Activated naive CD8-positive, alpha-beta T cell treated with anti-CD3 and anti-CD28 coated beads, Interleukin-2, amount 50 U/mL, for 24 hours (primary cell): ENCODE measurements at regions not wholly inside any gene's neighbourhood (a gene's known extent, or its start where the extent isn't known, plus 50 kb on each side); places are given as distances from the start of the nearest gene placed in this dataset.

ENCODE experiments used
- ATAC-seq: fragments of 150-1000 bp; cut with Tn5 transposase; one replicate; pipeline ENCODE4 v1.10.0; 2021
- DNase-seq: peaks from one replicate; pipeline ENCODE4 v3.0.0; 2021
- H3K27ac Mint-ChIP-seq: one replicate; pipeline ENCODE4 v1.8.0; 2021; ENCODE audit warnings: mild to moderate bottlenecking, mixed read lengths
- H3K27me3 Mint-ChIP-seq: one replicate; pipeline ENCODE4 v1.8.0; 2021; ENCODE audit warnings: mixed read lengths
- H3K36me3 Mint-ChIP-seq: one replicate; pipeline ENCODE4 v1.8.0; 2021; ENCODE audit warnings: low read depth, mixed read lengths
- H3K4me1 Mint-ChIP-seq: one replicate; pipeline ENCODE4 v1.8.0; 2021; ENCODE audit warnings: mixed read lengths
- H3K4me3 Mint-ChIP-seq: one replicate; pipeline ENCODE4 v1.8.0; 2021; ENCODE audit warnings: mild to moderate bottlenecking, moderate library complexity, mixed read lengths
- H3K9me3 Mint-ChIP-seq: one replicate; pipeline ENCODE4 v1.8.0; 2021; ENCODE audit warnings: mixed read lengths

DNA sequence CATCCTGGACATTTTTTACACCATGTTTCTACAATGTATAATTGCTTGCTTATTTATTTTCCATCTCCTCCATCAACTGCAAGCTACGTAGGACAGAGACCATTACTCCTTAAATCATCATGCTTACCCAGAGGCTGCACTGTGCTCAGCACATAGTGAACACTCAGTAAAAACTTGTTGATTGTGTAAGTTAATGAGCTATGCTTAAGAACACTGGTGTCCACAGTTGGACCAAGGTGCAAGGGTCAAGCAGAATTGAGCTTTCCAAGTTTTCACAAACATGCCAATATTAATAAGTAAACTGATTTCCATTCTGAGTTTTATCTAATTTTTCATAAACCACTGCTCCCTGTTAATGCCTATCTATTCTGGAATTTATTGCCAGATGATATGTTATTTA, 464.2 kb upstream of the TCF4 start:
- Mint-ChIP-seq H3K4me3 (no peak overlapping the region), H3K4me1 (no peaks in the 10 kb centered on the region)
- ATAC-seq, result no peak

DNA sequence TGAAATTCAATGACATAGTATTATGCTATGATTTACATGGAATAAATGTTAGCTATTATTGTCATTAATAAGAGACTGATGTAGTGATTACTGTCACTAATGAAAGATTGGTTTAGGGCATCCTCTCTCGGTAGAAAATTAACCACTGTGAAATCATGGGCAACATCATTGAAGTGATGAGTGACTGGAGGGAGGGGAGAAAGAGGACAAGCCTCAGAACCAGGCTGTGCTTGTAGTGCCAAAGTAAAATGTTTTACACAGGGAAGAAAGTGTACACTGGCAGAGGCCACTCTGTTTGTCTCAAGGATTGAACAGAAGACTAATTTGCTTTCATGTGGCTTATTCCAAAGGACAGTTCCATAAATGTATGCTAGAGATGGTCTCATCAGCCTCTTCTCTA, 456.2 kb upstream of the TCF4 start:
- no peaks in the 10 kb centered on the region for H3K27me3 Mint-ChIP-seq
- H3K9me3 Mint-ChIP-seq, result peaks cover 18% of the 10 kb centered on the region
- no peak overlapping the region for H3K4me3 Mint-ChIP-seq
- no peak overlapping the region for H3K27ac Mint-ChIP-seq
- no peaks in the 10 kb centered on the region for H3K4me1 Mint-ChIP-seq
- DNase-seq, result no peak
- no peak for ATAC-seq
- no peaks in the 10 kb centered on the region for H3K36me3 Mint-ChIP-seq

More for the DNA sequence above, 464.2 kb upstream of the TCF4 start:
- H3K9me3 Mint-ChIP-seq, result peaks cover 17% of the 10 kb centered on the region
- DNase-seq, result no peak
- H3K27me3 Mint-ChIP-seq, result no peaks in the 10 kb centered on the region
- no peak overlapping the region for H3K27ac Mint-ChIP-seq
- H3K36me3 Mint-ChIP-seq, result no peaks in the 10 kb centered on the region

- Mint-ChIP-seq H3K9me3 (peaks cover 14% of the 10 kb centered on the region), H3K4me3 (no peak overlapping the region), H3K4me1 (no peaks in the 10 kb centered on the region), H3K36me3 (no peaks in the 10 kb centered on the region), H3K27me3 (no peaks in the 10 kb centered on the region), H3K27ac (no peak overlapping the region)
- ATAC-seq (no peak), DNase-seq (no peak)
These were observed 455.7 kb upstream of the TCF4 start for GRCh38 chr18:56043641-56044061.

GRCh38 chr18:56042915-56043536, 455.0 kb upstream of the TCF4 start:
- DNase-seq (no peak), ATAC-seq (no peak)
- Mint-ChIP-seq H3K27ac (no peak overlapping the region), H3K4me3 (no peak overlapping the region), H3K4me1 (no peaks in the 10 kb centered on the region), H3K27me3 (no peaks in the 10 kb centered on the region), H3K9me3 (peaks cover 9% of the 10 kb centered on the region), H3K36me3 (no peaks in the 10 kb centered on the region)

- H3K36me3 Mint-ChIP-seq, result no peaks in the 10 kb centered on the region
- H3K9me3 Mint-ChIP-seq, result peaks cover 18% of the 10 kb centered on the region
- no peaks in the 10 kb centered on the region for H3K4me1 Mint-ChIP-seq
- no peaks in the 10 kb centered on the region for H3K27me3 Mint-ChIP-seq
- ATAC-seq (no peak), DNase-seq (no peak)
- H3K27ac Mint-ChIP-seq, result no peak overlapping the region
- no peak overlapping the region for H3K4me3 Mint-ChIP-seq
These were observed 450.4 kb upstream of the TCF4 start for GRCh38 chr18:56038171-56039030.

DNA sequence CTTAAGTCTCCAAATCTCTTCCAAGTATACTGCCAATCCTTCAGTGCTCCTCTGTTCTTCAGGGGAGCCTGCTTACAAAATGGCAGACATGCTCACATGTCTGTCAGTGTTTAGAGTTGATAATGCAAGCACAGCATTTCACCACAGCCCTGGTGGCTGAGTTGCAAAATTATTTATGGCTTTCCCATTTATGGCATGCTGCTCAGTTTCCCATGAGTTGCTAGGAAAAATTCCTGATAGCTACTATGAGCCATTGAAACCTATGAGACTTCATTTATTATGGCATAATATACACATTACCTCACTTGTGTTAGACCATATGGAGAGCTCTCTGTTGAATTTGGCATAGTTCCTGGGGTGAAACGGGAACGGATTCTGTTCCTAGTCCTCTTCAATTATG, 448.7 kb upstream of the TCF4 start:
- H3K36me3 Mint-ChIP-seq, result no peaks in the 10 kb centered on the region
- H3K4me3 Mint-ChIP-seq, result no peak overlapping the region
- DNase-seq (no peak), ATAC-seq (no peak)
- no peaks in the 10 kb centered on the region for H3K4me1 Mint-ChIP-seq
- no peak overlapping the region for H3K27ac Mint-ChIP-seq
- peaks cover 18% of the 10 kb centered on the region for H3K9me3 Mint-ChIP-seq
- no peaks in the 10 kb centered on the region for H3K27me3 Mint-ChIP-seq

DNA sequence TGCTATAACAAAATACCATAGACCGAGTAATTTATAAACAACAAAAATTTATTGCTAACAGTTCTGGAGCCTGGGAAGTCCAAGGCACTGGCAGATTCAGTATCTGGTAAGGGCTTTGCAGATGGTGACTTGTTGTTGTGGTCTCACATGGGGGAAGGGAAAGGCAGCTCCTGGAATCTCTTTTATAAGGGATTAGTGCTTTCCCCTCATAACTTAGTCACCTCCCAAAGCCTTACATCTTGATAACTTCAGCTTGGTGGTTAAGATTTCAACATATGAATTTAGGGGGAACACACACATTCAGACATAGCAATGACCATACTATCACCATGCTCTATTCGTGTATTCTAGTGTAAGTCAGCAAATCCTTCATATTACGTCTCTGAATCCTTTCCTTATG, 447.6 kb upstream of the TCF4 start:
- peaks cover 18% of the 10 kb centered on the region for H3K9me3 Mint-ChIP-seq
- DNase-seq, result no peak
- H3K27me3 Mint-ChIP-seq, result no peaks in the 10 kb centered on the region
- H3K27ac Mint-ChIP-seq, result no peak overlapping the region
- no peak for ATAC-seq
- H3K4me3 Mint-ChIP-seq, result no peak overlapping the region
- no peaks in the 10 kb centered on the region for H3K4me1 Mint-ChIP-seq
- H3K36me3 Mint-ChIP-seq, result no peaks in the 10 kb centered on the region

DNA sequence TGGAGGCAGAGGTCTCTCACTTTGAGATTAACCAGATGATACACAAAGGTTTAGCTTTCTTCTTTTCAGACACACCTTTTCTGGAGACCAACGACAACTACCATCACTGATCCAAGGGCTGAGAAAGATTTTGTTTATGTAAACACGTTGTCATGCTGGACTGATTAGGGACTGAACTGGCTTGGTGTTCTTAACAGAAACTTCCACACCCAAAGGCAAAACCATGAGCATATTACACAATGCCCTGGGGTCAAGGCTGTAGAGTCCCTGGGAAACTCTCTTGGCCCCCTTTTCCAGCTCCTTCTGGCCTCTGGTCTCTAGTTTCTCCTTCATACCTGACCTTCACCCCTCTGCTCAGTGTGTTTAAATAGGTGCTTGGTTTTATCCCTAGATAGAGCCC, 447.0 kb upstream of the TCF4 start:
- H3K36me3 Mint-ChIP-seq, result no peaks in the 10 kb centered on the region
- ATAC-seq (no peak), DNase-seq (no peak)
- no peak overlapping the region for H3K4me3 Mint-ChIP-seq
- H3K4me1 Mint-ChIP-seq, result no peaks in the 10 kb centered on the region
- H3K9me3 Mint-ChIP-seq, result peaks cover 18% of the 10 kb centered on the region
- no peak overlapping the region for H3K27ac Mint-ChIP-seq
- H3K27me3 Mint-ChIP-seq, result no peaks in the 10 kb centered on the region

DNA sequence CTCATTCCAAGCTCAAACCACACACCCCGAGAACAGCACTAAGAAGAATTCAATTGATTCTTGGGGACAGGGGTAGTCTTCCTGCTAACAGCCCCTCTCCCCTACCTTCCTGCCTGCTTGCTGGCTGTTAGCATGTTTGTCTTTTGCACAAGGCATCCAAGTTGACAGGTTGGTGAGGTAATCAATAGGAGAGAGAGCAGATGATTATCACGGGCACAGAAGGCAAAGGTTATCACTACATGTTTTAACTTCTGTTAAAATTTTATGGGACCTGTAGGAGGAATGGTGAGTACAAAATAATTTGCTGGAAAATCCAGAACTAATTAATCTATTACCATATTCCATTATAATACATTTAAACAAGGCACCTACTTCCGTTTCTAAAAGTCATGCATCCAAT, 442.1 kb upstream of the TCF4 start:
- H3K4me3 Mint-ChIP-seq, result no peak overlapping the region
- H3K27ac Mint-ChIP-seq, result no peak overlapping the region
- ATAC-seq (no peak), DNase-seq (no peak)
- H3K9me3 Mint-ChIP-seq, result peaks cover 8% of the 10 kb centered on the region
- H3K27me3 Mint-ChIP-seq, result no peaks in the 10 kb centered on the region
- no peaks in the 10 kb centered on the region for H3K4me1 Mint-ChIP-seq
- H3K36me3 Mint-ChIP-seq, result no peaks in the 10 kb centered on the region

GRCh38 chr18:56028514-56028913, 440.5 kb upstream of the TCF4 start:
- DNase-seq, result no peak

DNA sequence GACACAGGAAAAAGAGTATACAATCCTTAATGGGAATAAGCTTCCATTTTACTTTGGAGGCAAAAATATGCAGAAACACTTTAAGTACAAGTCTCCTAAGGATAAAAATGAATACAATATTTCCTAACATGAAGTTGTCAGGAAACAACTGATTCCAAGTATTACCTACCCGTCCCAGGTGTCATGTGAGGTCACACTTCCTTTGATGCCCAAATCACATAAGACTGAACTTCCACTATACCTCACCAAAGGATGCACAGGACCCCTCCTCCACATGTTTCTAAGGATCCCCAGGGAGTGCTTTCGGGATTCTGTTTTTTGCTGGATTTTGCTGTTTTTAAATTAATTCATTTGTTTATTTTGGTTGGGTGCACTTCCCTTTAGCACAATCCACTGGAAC, 438.5 kb upstream of the TCF4 start:
- Mint-ChIP-seq H3K36me3 (no peaks in the 10 kb centered on the region), H3K27ac (no peak overlapping the region), H3K9me3 (peaks cover 4% of the 10 kb centered on the region), H3K27me3 (no peaks in the 10 kb centered on the region), H3K4me3 (no peak overlapping the region), H3K4me1 (no peaks in the 10 kb centered on the region)
- no peak for DNase-seq
- ATAC-seq, result no peak

More at GRCh38 chr18:56028514-56028913, 440.5 kb upstream of the TCF4 start:
- ATAC-seq, result no peak
- Mint-ChIP-seq H3K27ac (no peak overlapping the region), H3K9me3 (peaks cover 2% of the 10 kb centered on the region), H3K36me3 (no peaks in the 10 kb centered on the region), H3K4me1 (no peaks in the 10 kb centered on the region), H3K4me3 (no peak overlapping the region), H3K27me3 (no peaks in the 10 kb centered on the region)

DNA sequence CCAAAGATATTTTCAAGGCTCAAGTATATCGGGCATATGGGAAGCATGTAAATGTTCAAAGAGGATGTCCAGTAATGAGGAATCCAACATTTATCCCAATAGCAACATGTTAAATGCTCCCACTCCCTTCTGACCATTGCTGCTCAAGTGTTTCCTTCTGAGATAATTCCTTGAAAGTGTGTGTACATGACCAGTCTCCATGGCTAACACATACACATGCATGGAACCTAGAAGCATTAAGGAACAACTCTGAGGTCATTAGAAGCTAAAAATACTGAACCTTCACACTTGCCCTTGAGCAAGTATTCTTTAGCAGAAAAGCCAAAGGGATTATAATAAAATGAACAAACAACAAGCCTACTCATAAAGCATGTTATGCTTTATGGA, 433.8 kb upstream of the TCF4 start:
- no peak for DNase-seq
- Mint-ChIP-seq H3K27me3 (no peaks in the 10 kb centered on the region), H3K36me3 (no peaks in the 10 kb centered on the region), H3K27ac (no peak overlapping the region), H3K4me3 (no peak overlapping the region), H3K4me1 (peaks cover 3% of the 10 kb centered on the region), H3K9me3 (peaks cover 8% of the 10 kb centered on the region)
- no peak for ATAC-seq

GRCh38 chr18:56021136-56021808, 433.3 kb upstream of the TCF4 start:
- H3K27me3 Mint-ChIP-seq, result no peaks in the 10 kb centered on the region
- ATAC-seq (no peak), DNase-seq (no peak)
- H3K4me3 Mint-ChIP-seq, result no peak overlapping the region
- H3K36me3 Mint-ChIP-seq, result no peaks in the 10 kb centered on the region
- peaks cover 8% of the 10 kb centered on the region for H3K9me3 Mint-ChIP-seq
- H3K4me1 Mint-ChIP-seq, result peaks cover 3% of the 10 kb centered on the region
- H3K27ac Mint-ChIP-seq, result no peak overlapping the region

DNA sequence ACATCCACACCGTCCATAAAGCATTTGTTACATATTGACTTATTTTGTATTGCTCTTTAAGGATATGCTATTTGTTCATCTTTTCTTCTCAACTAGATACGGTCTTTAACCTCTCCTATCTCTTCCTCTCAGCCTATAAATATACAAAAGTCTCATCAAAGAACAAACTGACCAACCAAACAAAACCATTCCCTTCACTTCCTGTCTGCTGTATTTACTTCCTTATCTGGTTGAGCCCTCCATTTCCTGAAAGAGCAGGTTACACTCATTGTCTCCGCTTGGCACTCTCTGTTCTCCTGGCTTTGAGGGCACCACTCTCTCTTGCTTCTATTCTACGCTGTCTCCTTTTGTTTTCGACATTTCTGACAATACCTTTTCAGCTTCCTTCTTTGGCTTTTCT, 431.9 kb upstream of the TCF4 start:
- no peaks in the 10 kb centered on the region for H3K27me3 Mint-ChIP-seq
- H3K27ac Mint-ChIP-seq, result no peak overlapping the region
- DNase-seq (no peak), ATAC-seq (no peak)
- peaks cover 8% of the 10 kb centered on the region for H3K9me3 Mint-ChIP-seq
- no peak overlapping the region for H3K4me3 Mint-ChIP-seq
- H3K4me1 Mint-ChIP-seq, result peaks cover 3% of the 10 kb centered on the region
- no peaks in the 10 kb centered on the region for H3K36me3 Mint-ChIP-seq

- Mint-ChIP-seq H3K9me3 (peaks cover 8% of the 10 kb centered on the region), H3K4me3 (no peak overlapping the region), H3K27me3 (no peaks in the 10 kb centered on the region), H3K36me3 (no peaks in the 10 kb centered on the region), H3K4me1 (peaks cover 3% of the 10 kb centered on the region), H3K27ac (no peak overlapping the region)
- DNase-seq, result no peak
- no peak for ATAC-seq
These were observed 431.2 kb upstream of the TCF4 start for GRCh38 chr18:56019156-56019555.
